ENCODE measurements at regions not wholly inside any gene's neighbourhood (a gene's known extent, or its start where the extent isn't known, plus 50 kb on each side); places are given as distances from the start of the nearest gene placed in this dataset.
A peak's percentile ranks its signal among the peaks of the same experiment; 100 is the strongest.

- Histone ChIP-seq H3K27me3 (ENCODE audit: insufficient read depth, low read length, poor library complexity, severe bottlenecking) (no peaks in the 10 kb centered on the region), H3K4me1 (ENCODE audit: insufficient read depth, low read length, poor library complexity, severe bottlenecking) (peaks cover 20% of the 10 kb centered on the region), H3K4me2 (ENCODE audit: low read depth, low read length, poor library complexity, severe bottlenecking) (no peak overlapping the region), H3K9me2 (replicated peaks; ENCODE audit: low read depth, low read length) (no peaks in the 10 kb centered on the region), H3K36me3 (ENCODE audit: insufficient read depth, low read length) (no peaks in the 10 kb centered on the region), H3K79me2 (ENCODE audit: insufficient read depth, low read length) (no peaks in the 10 kb centered on the region), H3K9me3 (ENCODE audit: insufficient read depth, low read depth, low read length) (no peaks in the 10 kb centered on the region), H3K9ac (ENCODE audit: low read depth, low read length, poor library complexity, severe bottlenecking) (no peak overlapping the region), H3F3A (ENCODE audit: low read depth) (no peaks in the 10 kb centered on the region; the same call in 1 of the 2 replicates), H2AFZ (ENCODE audit: low read length) (no peak overlapping the region), H4K20me1 (ENCODE audit: insufficient read depth, low read length, poor library complexity, severe bottlenecking) (no peaks in the 10 kb centered on the region), H3K4me3 (ENCODE audit: low read length, poor library complexity, severe bottlenecking) (no peak overlapping the region)
- TF ChIP-seq CTCF (conservative IDR thresholded peaks at IDR 0.05; ENCODE audit: low read length) (no peak), EZH2phosphoT487 (IDR thresholded peaks at IDR 0.05; ENCODE audit: borderline replicate concordance) (no peak)
Observed at GRCh38 chr1:58891347-58891746, 107.5 kb upstream of the JUN start.

- H3K4me3 ChIP-seq (ENCODE audit: low read length, poor library complexity, severe bottlenecking): no peak overlapping the region
- no peaks in the 10 kb centered on the region for H4K20me1 ChIP-seq (ENCODE audit: insufficient read depth, low read length, poor library complexity, severe bottlenecking)
- no peaks in the 10 kb centered on the region for H3K36me3 ChIP-seq (ENCODE audit: insufficient read depth, low read length)
- H3K79me2 ChIP-seq (ENCODE audit: insufficient read depth, low read length): no peaks in the 10 kb centered on the region
- no peaks in the 10 kb centered on the region; the same call in 1 of the 2 replicates for H3F3A ChIP-seq (ENCODE audit: low read depth)
- H3K27me3 ChIP-seq (ENCODE audit: insufficient read depth, low read length, poor library complexity, severe bottlenecking): no peaks in the 10 kb centered on the region
- H3K4me2 ChIP-seq (ENCODE audit: low read depth, low read length, poor library complexity, severe bottlenecking): no peak overlapping the region
- H3K9ac ChIP-seq (ENCODE audit: low read depth, low read length, poor library complexity, severe bottlenecking): no peak overlapping the region
- H3K9me2 ChIP-seq (replicated peaks; ENCODE audit: low read depth, low read length): no peaks in the 10 kb centered on the region
- H3K4me1 ChIP-seq (ENCODE audit: insufficient read depth, low read length, poor library complexity, severe bottlenecking): peaks cover 28% of the 10 kb centered on the region
- no peaks in the 10 kb centered on the region for H3K9me3 ChIP-seq (ENCODE audit: insufficient read depth, low read depth, low read length)
- no peak overlapping the region for H2AFZ ChIP-seq (ENCODE audit: low read length)
- no peak for TF ChIP-seq EZH2phosphoT487 (IDR thresholded peaks at IDR 0.05; ENCODE audit: borderline replicate concordance)
- TF ChIP-seq CTCF (conservative IDR thresholded peaks at IDR 0.05; ENCODE audit: low read length): no peak
Observed at GRCh38 chr1:58893257-58893869, 109.5 kb upstream of the JUN start.

- no peaks in the 10 kb centered on the region for H3K79me2 ChIP-seq (ENCODE audit: insufficient read depth, low read length)
- H3K36me3 ChIP-seq (ENCODE audit: insufficient read depth, low read length): no peaks in the 10 kb centered on the region
- no peak overlapping the region for H2AFZ ChIP-seq (ENCODE audit: low read length)
- TF ChIP-seq EZH2phosphoT487 (IDR thresholded peaks at IDR 0.05; ENCODE audit: borderline replicate concordance) (no peak), CTCF (conservative IDR thresholded peaks at IDR 0.05; ENCODE audit: low read length) (no peak)
- H3K4me3 ChIP-seq (ENCODE audit: low read length, poor library complexity, severe bottlenecking): no peak overlapping the region
- peak overlapping the region; percentile 50 for H3K9ac ChIP-seq (ENCODE audit: low read depth, low read length, poor library complexity, severe bottlenecking)
- no peaks in the 10 kb centered on the region for H4K20me1 ChIP-seq (ENCODE audit: insufficient read depth, low read length, poor library complexity, severe bottlenecking)
- H3K9me2 ChIP-seq (replicated peaks; ENCODE audit: low read depth, low read length): no peaks in the 10 kb centered on the region
- no peaks in the 10 kb centered on the region; the same call in 1 of the 2 replicates for H3F3A ChIP-seq (ENCODE audit: low read depth)
- H3K4me1 ChIP-seq (ENCODE audit: insufficient read depth, low read length, poor library complexity, severe bottlenecking): peaks cover 35% of the 10 kb centered on the region
- H3K4me2 ChIP-seq (ENCODE audit: low read depth, low read length, poor library complexity, severe bottlenecking): peak overlapping the region; percentile 52
- no peaks in the 10 kb centered on the region for H3K9me3 ChIP-seq (ENCODE audit: insufficient read depth, low read depth, low read length)
- H3K27me3 ChIP-seq (ENCODE audit: insufficient read depth, low read length, poor library complexity, severe bottlenecking): no peaks in the 10 kb centered on the region
Observed at GRCh38 chr1:58895082-58895481, 111.2 kb upstream of the JUN start.

Measured in Loucy (cell line).